ENCODE measurements at regions not wholly inside any gene's neighbourhood (a gene's known extent, or its start where the extent isn't known, plus 50 kb on each side); places are given as distances from the start of the nearest gene placed in this dataset.
"Not testable (repeated sequence)": the region's sequence is repeated elsewhere in the genome, so short reads cannot be mapped to it uniquely, and the experiment has no call there.

DNA sequence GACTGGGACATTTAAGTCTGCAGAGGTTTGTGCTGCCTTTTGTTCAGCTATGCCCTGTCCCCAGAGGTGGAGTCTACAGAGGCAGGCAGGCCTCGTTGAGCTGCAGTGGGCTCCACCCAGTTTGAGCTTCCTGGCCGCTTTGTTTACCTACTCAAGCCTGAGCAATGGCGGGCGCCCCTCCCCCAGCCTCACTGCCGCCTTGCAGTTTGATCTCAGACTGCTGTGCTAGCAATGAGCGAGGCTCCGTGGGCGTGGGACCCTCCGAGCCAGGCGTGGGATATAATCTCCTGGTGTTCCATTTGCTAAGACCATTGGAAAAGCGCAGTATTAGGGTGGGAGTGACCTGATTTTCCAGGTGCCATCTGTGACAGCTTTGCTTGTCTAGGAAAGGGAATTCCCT, 296.7 kb downstream of the KLF13 start:
- TF ChIP-seq, protein P1, sequence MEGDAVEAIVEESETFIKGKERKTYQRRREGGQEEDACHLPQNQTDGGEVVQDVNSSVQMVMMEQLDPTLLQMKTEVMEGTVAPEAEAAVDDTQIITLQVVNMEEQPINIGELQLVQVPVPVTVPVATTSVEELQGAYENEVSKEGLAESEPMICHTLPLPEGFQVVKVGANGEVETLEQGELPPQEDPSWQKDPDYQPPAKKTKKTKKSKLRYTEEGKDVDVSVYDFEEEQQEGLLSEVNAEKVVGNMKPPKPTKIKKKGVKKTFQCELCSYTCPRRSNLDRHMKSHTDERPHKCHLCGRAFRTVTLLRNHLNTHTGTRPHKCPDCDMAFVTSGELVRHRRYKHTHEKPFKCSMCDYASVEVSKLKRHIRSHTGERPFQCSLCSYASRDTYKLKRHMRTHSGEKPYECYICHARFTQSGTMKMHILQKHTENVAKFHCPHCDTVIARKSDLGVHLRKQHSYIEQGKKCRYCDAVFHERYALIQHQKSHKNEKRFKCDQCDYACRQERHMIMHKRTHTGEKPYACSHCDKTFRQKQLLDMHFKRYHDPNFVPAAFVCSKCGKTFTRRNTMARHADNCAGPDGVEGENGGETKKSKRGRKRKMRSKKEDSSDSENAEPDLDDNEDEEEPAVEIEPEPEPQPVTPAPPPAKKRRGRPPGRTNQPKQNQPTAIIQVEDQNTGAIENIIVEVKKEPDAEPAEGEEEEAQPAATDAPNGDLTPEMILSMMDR (conservative IDR thresholded peaks at IDR 0.05), result not testable (repeated sequence)
- TF ChIP-seq ZFX (IDR thresholded peaks at IDR 0.05), result not testable (repeated sequence)

All from C4-2B (cell line).